ENCODE measurements at regions not wholly inside any gene's neighbourhood (a gene's known extent, or its start where the extent isn't known, plus 50 kb on each side); places are given as distances from the start of the nearest gene placed in this dataset.

DNA sequence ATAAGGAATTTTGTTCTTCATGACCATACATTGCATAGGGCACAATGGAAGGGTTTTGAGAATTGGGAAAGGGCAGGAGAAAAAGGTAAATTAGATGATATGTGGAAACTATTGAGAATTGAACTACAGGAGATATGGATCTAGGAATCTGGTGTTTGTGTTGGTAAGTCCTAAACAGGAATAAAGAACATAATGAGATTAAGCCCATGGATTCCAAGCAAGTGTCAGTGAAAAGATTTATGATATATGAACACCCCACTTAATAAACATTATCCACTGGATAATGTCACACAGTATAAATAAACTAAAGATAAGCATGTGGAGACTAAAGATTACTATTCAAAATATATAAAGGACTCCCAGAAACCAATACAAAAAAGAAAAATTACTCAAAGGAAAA lies 98.2 kb downstream of the TNFSF18 start:
- no peak for DNase-seq (ENCODE audit: low spot score)

DNA sequence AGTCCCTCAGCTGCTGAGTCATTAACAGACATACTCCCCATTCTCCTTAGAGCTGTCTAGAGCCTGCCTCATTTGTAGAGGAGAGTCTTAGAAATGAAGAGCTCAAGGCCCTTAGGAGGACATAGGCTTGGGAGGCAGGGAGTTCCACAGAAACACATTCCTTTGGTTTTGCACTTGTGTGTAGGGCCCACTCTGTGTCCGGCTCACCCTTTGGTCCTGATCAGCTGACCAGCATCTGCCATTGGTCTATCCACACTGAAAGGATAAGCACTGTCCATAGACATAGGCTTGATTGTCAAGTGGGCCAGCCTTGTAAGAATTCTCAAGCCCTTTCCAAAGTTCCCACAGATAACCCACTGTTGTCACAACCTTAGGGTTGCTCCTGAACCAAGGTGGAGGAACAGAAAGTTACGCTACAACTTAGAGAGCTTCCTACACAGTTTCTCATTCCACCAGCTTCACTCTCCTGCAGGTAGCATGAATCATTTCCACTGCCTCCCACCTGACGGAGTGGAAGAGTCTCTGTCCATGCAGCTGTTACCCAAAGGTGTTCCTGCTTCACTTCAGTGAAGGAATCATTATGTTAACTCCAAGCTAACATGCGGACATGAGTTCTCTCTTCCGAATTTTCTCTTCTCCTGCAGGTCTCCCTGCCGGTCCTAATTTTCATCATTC lies 96.1 kb downstream of the TNFSF18 start:
- DNase-seq (ENCODE audit: low spot score) = no peak

DNA sequence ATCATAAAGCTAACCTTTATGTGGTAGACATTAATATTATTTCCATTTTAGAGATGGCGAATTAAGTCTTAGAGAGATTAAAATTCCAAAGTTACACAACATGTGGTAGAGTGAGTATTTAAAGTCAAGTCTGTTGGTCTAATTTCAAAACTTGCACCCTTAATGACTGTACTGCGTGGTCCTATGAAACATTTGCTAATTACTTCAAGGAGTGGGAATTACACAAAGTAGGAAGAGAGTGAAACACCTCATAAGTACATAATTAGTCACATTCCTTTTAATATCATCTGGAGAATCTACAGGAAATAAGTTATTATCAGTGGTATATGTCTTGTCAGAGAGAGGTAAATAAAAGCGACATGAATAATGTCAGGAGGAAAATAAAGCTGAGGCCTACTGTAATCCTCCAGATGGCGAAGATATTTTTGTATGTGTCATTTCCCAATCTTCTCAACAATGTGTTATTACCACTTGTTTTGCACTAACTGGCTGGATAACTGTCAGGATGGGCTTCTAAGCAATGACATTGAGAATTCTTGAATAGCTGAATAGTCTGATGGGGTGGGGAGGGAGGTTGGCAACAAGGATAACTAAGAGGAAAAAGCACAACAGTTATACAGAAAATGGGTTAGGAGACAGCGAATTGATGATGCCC lies 95.5 kb downstream of the TNFSF18 start:
- DNase-seq (ENCODE audit: low spot score) = no peak

DNA sequence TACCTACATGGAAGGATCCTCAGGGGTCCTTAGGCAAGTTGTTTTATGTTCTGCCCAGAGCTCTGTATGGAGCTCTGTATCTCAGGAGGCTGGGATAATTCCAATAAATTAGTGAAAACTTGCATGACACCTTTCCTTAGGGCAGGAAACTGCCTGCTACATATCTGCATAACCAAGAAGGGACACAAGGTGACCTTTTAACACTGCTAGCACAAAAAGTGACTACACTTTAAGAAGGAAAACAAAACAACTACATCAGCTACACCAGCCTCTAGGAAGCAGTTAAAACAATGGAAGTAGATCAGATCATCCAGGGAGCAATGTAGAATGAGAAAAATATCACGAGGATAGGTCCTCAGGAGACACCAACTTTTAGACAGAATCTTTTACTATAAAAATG lies 93.9 kb downstream of the TNFSF18 start:
- no peak for DNase-seq (ENCODE audit: low spot score)

DNA sequence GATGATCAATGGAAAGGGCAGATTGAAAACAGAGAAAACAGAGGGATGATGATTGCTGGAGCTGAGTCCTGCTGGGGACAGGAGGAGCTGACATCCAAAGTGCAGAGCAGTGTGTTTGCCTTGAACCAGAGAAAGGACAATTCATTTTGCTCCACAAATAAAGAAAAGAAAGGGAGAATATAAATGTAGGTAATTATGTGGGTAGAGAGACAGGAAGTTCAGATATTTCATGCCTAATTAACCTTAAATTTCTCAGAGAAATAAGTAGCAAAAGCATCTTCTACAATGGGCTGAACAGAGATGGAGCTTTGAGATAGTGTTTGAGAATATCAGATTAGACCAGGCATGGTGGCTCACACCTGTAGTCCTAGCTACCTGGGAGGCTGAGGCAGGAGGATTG lies 93.2 kb downstream of the TNFSF18 start:
- DNase-seq (ENCODE audit: low spot score) = no peak

DNA sequence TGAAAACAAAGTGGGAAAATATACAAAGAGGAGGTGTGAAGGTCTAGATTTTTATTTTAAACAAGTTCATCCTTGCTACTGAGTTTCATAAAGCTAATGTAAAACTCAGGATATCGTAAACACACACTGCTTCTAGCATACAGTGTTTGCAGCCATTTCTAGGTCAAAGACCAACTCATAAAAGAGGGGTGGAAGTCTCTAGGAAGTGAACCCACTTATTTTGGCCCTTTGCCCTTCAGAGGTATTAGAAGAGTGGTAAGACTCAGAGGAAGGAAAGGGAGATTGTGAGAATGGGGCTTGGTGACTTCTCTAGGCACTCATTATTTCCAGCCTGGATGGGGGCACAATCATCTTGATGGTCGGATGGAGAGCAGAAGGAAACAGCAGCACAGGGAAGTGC lies 91.2 kb downstream of the TNFSF18 start:
- no peak for DNase-seq (ENCODE audit: low spot score)

DNA sequence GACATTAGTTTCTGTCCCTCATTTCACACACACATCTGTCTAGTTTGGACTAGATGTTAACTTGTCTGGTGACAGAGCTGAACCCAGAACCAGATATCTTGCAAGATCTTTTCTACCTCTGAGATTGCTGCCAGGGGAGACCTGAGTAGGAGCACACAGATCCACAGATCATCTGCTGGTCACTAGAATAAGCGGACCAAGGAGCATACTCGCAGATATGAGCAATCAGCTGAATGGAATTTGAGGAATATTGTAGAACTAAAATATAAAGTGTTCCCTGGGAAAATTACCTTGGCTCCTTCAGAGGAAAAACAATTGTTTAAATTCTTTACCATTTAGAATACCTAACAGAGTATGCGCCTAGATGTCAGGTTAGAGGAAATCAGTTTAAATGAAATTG lies 90.7 kb downstream of the TNFSF18 start:
- DNase-seq (ENCODE audit: low spot score) = no peak

DNA sequence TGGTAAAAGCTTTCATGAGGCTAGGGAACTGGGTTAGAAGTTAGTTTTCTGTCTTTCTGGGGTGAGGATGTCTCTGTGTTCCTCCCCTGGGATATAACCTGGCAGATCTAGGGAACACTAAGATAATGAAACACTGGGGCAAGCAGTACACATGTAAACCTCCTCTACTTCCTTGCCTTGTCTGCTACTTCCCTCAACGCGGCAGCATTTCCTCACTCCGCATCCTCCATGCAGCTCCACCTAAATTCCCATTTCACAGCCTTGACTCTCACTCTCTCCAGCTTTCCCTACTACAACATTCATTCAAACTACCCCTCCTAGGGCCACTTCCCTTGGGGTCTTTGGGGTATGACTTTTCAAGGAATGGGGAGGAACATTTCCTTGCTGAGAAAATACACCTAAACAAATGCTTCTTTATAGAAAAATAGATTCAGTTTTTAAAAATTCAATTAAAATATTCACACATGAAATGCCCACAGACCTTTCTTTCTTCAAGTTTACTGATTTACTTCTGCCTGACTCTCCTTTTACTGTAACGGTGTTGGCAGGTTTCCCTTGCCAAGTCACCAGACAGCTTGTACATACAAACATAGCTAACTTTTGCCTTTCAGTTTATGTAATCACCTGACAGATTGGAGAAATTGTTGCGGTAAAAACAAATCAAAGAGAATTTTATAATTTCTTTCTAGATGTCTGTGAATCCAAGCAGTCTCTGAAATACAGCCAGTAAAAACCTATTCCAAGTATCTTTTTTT lies 90.1 kb downstream of the TNFSF18 start:
- no peak for DNase-seq (ENCODE audit: low spot score)

DNA sequence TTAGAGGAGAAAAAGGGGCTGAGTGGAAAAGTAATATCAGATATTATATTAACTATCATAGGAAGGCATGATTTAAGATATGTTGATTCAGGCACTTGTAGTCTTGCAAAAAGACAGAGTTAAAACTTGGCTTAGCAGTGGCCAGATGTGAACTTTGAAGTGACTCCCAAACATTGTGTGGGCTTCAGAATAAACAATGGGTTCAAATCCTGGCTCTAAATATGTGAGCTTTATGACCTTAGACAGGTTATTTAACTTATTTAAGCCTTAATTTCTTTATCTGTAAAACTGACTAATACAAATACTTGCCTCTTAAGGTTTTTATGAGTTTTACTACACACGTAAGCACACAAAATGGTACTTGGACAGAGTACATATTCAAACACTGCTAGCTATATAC lies 85.9 kb downstream of the TNFSF18 start:
- no peak for DNase-seq (ENCODE audit: low spot score)

DNA sequence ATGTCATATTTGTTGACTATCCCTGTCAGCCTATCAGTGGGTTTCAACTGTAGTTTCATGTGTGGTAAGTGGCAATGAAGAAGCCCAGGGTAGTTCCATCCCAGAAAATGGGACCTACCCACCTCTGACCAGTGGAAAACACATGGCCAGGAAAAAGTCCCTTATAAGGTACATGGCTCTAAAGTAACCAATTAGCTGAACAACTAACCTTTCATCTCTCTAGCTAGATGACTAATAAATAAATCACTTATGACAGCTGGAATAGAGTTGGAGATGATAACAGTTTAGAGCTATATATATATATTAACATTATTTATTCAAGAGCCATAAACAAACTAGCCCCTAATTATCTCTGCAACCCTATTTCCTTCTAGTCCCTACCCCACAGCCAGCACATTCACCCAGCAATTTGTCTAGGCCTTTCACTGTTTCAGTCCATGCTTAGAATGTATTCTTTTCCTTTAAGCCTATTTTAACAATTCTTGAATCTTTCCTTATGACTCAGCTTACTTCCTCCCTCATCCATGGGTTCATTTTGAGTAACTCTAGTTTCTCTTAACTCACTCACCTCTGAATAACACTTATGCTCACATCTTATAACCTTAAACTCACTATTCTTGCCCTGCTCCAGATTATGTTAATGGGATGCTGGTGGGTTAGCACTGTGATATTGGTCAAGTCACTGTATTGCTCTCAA lies 83.7 kb downstream of the TNFSF18 start:
- peak; percentile 23 for DNase-seq (ENCODE audit: low spot score)

DNA sequence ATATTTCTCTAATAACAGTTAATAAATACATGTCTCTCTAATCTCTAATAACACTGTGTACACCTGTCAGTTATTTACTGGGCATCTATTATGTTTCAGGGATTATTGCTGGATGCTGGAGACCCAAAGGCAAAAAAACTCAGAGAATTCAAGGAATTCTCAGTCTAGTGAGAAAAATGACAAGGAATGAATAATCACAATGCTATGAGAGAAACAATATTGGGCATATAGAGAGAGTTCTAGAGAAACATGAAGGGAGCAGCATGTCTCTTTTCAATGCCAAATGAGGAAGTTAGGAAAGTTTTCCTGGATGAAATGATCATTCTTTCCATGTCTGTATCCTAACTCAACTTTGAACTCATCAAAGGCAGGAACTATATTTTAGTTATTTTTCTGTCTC lies 82.8 kb downstream of the TNFSF18 start:
- no peak for DNase-seq (ENCODE audit: low spot score)

DNA sequence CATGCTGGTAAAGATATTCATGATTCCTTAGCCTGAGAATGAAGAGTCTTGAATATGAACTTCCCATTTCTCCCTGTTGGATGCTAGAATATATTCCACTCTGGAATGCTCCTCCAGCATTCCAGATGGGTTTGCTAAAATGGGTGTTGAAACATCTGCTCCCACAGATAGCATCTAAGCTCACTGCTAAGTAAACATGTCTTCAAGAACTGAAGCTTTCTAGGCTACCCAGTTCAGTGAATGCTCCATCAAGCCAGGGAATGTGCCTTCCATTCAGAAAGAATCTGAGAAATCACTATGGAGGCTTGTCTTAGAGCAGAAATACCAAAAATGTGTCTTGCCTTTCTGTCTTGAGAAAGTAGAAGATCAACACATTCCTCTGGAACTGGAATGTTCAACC lies 81.1 kb downstream of the TNFSF18 start:
- no peak for DNase-seq (ENCODE audit: low spot score)

DNA sequence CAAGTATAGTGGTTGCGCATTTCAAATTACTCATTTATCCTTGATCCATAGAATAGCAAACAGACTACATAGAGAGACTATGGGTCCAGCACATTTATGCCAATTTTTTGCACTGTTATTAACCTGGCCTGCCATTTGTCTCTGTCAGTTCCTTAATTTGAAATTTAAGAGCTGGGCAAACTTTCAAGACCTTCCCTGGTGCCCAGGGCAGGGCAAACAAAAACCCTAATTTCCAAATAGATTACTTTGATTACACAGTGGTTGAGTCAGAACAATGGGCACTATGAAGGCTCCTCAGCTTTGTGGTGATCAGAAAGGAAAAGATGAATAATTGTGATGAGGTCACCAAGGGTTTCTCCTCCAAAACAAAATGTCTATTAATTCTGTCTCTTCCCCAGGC lies 80.6 kb downstream of the TNFSF18 start:
- DNase-seq (ENCODE audit: low spot score) = peak; percentile 20

DNA sequence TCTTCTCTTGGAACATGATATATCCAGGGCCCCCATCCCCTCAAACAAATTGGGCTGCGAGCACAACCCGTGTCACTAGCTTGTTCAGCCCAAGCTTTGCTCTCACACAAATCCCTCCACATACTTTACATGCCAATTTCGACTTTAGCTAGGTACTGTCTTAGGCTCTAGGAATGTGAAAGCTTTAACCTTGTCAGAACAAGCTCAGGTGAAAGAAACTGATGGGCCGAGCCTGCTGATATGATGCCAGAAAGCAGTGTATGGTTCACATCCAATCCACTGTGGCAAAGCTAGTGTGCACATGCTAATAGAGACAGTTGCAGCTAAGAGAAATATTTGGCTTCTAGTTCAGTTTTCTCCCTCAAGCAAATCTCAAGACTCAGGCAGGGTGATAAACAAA lies 79.5 kb downstream of the TNFSF18 start:
- no peak for DNase-seq (ENCODE audit: low spot score)

DNA sequence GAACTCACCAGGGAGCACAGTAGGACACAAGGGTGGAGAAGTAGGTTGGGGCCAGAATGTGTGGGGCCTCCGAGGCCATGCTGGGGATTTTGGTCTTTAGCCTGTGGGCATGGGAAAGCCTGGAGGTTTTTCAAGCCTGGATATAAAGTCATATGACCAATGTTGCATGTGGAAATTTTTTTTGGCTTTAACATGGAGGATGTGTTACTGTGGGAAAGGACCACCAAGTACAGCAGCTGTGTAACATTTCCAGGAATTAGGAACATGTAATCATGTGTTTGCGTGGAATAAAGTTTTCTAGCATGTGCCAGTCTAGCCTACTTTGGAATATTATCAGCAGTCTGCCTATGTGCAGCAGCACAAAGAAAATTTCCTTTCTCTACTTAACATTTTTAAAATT lies 78.5 kb downstream of the TNFSF18 start:
- no peak for DNase-seq (ENCODE audit: low spot score)

DNA sequence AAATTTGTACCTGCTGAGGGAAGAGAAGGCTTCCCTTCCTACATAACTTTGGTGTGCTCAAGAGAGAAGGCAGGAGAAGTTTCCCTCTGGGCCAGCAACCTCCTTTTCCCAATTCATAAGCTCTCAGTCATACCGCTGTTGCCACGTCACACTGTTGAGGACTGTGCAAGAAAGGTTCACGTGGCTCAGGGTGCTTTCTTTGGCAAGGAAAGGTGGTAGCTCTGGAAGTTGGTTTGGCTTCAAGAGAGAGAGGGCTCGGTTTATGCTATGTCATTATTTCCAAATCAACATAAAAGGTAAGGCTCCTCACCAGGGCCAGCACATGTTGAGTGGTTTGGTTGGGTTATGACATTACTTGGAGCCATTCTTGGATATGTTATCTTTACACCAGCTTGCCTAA lies 77.3 kb downstream of the TNFSF18 start:
- DNase-seq (ENCODE audit: low spot score) = no peak

DNA sequence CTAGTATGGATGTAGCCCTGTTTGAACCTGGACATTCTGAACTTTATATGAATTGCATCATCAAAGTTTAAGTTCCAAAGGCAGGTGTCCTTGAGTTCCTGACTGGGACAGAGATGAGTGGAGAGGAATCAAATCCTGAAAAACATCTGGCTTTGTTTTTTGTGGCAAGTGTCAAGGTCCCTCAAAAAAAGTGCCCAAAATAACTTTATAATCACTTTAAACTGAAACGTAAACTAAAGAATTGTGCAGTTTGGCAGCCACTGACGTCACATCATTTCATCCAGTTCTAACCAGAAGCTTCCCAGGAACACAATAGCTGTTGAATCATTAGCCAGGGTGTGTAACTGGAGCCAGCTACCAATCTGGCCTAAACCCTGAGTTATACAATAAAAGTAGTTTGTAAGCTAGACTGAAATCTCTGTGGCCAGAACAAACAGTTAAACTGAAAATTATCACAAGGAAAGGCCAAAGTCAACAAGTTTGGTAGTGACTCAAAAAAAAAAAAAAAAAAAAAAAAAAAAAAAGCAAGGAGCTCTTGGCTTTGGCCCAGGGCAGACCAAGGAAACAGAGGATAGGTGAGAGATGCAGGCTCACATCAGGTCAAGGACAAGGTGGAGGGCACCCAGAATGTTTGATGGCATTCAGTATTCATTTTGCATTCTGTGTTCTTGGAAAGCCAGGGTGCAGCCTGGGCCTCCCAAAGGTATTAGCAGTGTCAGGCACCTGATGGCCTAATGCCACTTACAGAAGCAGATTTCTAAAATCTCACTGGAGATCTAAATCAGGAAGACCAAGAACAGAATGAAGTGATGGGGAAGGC lies 74.3 kb downstream of the TNFSF18 start:
- no peak for DNase-seq (ENCODE audit: low spot score)

DNA sequence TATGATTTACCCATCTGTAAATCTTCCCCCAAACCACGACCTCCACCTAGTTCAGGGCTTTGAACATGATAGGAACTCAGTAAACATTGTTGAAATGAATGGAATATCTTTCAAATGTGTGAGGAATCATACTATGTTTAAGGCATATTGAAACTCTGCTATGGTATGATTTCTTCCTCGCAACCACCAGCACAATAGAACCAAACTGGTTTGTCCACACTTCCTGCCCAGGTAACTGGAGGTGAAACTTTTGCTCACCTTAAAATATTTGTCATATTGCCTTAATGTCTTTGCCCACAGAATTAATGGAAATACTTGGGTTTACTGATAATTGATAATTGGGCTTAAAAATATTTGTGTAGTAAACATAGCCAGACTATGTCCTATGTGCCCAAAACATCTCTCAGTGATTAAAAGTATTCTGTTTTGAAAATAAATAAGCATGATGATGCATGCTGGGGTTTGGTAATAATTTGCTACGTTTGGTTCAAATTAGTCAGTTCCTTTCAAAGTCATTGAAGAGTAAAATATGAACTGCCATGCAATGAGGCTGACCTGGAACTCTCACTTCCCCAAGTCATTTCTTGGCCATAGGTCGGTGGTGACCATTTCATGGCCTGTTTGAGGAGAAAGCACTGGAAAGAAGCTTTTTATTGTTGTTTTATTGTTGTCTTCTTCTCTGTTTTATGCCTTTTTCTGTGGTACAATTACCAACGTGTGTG lies 73.3 kb downstream of the TNFSF18 start:
- DNase-seq (ENCODE audit: low spot score) = no peak

DNA sequence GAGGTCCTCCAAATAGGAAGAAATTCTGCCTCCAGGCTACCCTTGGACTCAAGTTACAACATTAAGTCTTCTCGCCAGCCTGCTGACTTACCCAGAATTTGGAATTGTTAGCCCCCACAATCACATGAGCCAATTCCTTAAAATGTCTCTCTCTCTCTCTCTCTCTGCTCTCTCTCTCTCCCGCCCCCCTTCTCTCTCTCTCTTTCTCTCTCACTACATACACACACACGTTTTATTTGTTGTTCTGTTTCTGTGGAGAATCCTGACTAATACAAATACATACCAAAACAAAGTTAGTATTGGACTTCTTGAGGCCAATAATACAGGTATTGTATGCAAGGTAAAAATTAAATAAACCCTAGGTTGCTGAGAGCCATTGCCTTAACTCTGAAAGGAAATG lies 72.1 kb downstream of the TNFSF18 start:
- no peak for DNase-seq (ENCODE audit: low spot score)

DNA sequence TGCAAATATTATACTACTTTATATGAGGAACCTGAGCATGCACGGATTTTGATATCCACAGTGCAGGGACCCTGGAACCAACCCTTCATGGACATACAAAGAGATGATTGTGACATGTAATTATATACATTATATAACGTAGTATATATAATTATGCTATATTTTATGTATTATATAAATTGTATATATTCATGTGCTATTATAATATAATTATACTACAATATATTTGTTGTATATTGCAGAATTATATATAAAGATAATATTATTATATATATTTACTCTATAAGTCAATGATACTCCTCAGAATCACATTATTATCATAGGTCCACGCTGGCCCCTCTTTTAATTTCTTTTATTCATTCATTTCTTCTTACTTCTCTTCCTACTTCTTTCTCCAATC lies 70.9 kb downstream of the TNFSF18 start:
- DNase-seq (ENCODE audit: low spot score) = no peak

DNA sequence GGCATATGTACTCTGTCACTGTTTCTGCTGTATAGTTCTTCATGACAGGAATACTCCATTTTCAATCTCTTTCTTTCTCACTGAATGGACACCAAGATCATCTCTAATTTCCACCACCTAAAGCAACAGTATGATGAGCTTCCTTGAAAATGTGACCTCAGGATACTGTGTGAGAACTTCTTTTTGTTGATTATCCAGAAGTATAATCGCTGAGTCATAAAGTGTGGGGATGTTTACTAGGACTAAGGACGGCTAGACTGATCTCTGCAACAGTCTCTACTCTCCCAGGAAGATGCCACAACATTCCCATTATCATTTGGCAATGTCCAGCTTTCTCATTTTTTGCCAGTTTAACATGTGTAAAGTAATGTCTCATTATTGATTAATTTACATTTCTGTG lies 70.3 kb downstream of the TNFSF18 start:
- DNase-seq (ENCODE audit: low spot score) = no peak

Data from RKO (cell line).